Kidney epithelial cell (primary cell): ENCODE measurements at regions not wholly inside any gene's neighbourhood (a gene's known extent, or its start where the extent isn't known, plus 50 kb on each side); places are given as distances from the start of the nearest gene placed in this dataset.
"Not testable (repeated sequence)": the region's sequence is repeated elsewhere in the genome, so short reads cannot be mapped to it uniquely, and the experiment has no call there.

Source experiments
- DNase-seq: peaks from one replicate; pipeline ENCODE4 v3.0.0-alpha.2; 2010; ENCODE audit warnings: low read depth
- H3K27me3 ChIP-seq: 2 replicates; pipeline ENCODE4 v1.6.0; 2011; ENCODE audit warnings: low read length; ENCODE audit not compliant: control insufficient read depth, insufficient read depth
- H3K36me3 ChIP-seq: 2 replicates; pipeline ENCODE4 v1.5.1; 2011; ENCODE audit warnings: low read length; ENCODE audit not compliant: control insufficient read depth, insufficient read depth
- H3K4me3 ChIP-seq: 2 replicates; pipeline ENCODE4 v1.5.1; 2011; ENCODE audit warnings: low read depth, mild to moderate bottlenecking, control low read depth, low read length

GRCh38 chr17:20668868-20669267, 89.3 kb downstream of the CDRT15L2 start:
- H3K4me3 ChIP-seq, H3K36me3 ChIP-seq, DNase-seq, H3K27me3 ChIP-seq: not testable (repeated sequence)

GRCh38 chr17:20670506-20670905, 91.0 kb downstream of the CDRT15L2 start:
- not testable (repeated sequence) for DNase-seq, H3K27me3 ChIP-seq, H3K4me3 ChIP-seq, H3K36me3 ChIP-seq

DNA sequence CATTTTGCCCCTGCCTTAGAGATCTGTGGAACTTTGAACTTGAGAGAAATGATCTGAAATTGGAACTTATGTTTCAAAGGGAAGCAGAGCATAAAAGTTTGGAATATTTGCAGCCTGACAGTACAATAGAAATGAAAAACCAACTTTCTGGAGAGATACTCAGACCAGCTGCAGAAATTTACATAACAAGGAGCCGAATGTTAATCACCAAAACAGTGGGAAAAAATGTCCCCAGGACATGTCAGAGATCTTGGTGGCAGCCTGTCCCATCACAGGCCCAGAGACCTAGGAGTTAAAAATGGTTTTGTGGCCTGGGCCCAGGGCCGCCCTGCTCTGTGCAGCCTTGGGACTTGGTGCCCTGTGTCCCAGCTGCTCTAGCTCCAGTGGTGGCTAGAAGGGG, 94.8 kb downstream of the CDRT15L2 start:
- DNase-seq, H3K4me3 ChIP-seq, H3K27me3 ChIP-seq, H3K36me3 ChIP-seq: not testable (repeated sequence)

DNA sequence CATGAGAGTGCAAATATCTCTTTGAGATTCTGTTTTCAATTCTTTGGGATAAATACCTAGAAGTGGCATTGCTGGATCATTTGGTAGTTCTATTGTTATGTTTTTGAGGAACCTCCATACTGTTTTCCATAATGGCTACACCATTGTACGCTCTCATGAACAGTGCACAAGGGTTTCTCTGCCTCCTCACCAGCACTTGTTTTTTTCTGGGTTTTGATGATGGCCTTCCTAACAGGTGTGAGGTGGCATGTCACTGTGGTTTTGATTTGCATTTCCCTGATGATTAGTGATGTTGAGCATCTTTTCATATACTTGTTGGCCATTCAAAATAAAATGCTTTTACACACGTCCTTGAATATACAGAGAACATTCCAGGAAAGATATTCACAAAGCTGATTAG, 96.2 kb downstream of the CDRT15L2 start:
- not testable (repeated sequence) for H3K27me3 ChIP-seq, DNase-seq, H3K36me3 ChIP-seq, H3K4me3 ChIP-seq

DNA sequence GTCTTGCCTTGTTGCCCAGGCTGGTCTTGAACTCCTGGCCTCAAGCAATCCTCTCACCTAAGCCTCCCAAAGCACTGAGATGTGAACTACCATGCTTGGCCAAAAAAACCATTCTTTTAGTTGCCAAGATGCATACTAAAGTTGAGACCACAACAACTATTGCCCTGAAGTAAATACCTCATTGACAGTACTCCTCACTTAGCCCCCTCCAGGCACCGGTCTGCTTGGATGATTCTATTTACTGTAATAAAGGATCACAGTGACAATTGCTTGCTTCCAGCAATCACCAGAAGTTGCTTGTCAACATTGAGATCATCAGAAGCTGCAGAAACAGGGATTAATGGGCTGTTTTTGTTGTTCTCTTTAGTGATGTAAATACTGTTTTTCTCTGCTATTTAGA, 97.1 kb downstream of the CDRT15L2 start:
- not testable (repeated sequence) for DNase-seq, H3K4me3 ChIP-seq, H3K36me3 ChIP-seq, H3K27me3 ChIP-seq

- not testable (repeated sequence) for H3K4me3 ChIP-seq, DNase-seq, H3K27me3 ChIP-seq
These were observed 97.9 kb downstream of the CDRT15L2 start for GRCh38 chr17:20677469-20677868.

GRCh38 chr17:20678424-20678823, 98.9 kb downstream of the CDRT15L2 start:
- H3K4me3 ChIP-seq, H3K27me3 ChIP-seq, DNase-seq, H3K36me3 ChIP-seq: not testable (repeated sequence)

More at GRCh38 chr17:20677469-20677868, 97.9 kb downstream of the CDRT15L2 start:
- H3K36me3 ChIP-seq: not testable (repeated sequence)

DNA sequence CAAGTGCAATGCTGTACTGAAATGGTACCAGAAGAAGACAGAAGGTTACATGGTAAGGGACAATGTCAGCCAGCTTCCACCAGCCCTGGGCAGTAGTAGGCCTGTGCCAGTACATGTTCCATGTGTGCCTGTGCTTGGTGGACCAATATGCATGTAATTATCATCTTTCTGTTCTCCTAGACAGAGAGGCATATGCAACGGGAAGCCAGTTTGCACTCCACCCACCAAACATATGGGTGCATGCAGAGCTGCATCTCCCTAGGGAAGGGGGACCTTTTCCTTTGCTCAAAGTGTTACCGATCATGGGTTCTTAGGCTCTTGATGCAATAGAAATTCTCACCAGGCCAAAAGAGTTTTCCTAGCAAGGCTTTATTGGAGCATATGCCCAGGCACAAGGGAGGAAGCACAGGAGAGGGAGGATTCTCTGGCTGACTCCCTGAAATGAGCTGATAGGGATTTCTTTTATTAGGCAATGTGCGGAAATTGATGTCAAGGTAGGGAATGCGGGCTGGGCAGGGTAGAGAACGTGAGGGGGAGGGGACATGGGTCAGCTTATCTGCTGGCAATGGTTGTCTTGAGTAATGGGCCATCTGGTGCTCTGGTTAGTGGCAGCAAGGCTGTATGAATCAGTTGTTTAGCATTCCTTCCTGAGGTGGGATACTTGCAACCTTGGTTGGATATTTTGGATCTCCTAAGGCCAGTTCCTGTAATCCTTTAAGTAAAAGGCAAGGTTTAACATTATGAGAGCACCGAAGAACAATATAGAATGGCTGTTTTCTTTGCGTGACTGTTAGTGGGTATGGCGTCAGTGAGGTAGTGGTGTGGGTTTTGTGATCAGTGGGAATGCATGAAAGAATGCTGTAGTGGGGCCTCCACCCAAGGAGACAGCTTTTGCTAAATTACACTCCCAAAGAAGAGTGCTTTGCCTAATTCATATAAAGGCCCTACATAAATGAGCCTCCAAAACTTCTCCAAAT, 102.5 kb downstream of the CDRT15L2 start:
- not testable (repeated sequence) for H3K4me3 ChIP-seq, H3K36me3 ChIP-seq, H3K27me3 ChIP-seq, DNase-seq

GRCh38 chr17:20683651-20684229, 104.2 kb downstream of the CDRT15L2 start:
- DNase-seq: not testable (repeated sequence)

GRCh38 chr17:20684975-20685374, 105.5 kb downstream of the CDRT15L2 start:
- not testable (repeated sequence) for H3K36me3 ChIP-seq, DNase-seq, H3K4me3 ChIP-seq, H3K27me3 ChIP-seq

More at GRCh38 chr17:20683651-20684229, 104.2 kb downstream of the CDRT15L2 start:
- H3K4me3 ChIP-seq, H3K27me3 ChIP-seq, H3K36me3 ChIP-seq: not testable (repeated sequence)

- not testable (repeated sequence) for H3K36me3 ChIP-seq, DNase-seq
These were observed 108.1 kb downstream of the CDRT15L2 start for GRCh38 chr17:20687584-20687983.

DNA sequence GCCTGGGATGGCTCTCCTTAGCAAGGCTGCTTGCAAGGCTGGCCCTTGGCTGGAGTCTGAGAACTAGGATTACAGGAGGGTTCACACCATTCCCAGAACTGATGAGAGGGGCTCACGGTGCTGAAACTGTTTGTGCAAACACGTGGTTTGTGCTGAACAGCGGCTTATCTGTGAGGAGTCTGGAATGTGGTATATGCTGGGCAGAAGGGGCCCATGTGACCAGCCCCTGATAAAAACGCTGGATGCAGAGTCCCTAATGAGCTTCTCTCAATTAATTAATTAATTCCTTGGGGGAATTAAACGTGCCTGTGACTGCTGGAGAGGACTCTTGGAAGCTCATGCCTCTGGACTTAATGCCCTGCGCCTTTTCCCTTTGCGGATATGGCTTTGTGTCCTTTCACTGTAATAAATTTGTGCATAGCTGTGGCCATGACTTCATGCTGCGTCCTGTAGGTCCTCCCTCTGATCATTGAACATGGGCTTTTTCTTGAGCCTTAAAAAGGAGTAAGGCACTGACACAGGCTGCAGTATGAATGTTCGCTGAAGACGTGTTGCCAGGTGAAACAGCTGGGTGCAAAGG, 109.7 kb downstream of the CDRT15L2 start:
- not testable (repeated sequence) for DNase-seq, H3K36me3 ChIP-seq, H3K27me3 ChIP-seq, H3K4me3 ChIP-seq

More at GRCh38 chr17:20687584-20687983, 108.1 kb downstream of the CDRT15L2 start:
- not testable (repeated sequence) for H3K4me3 ChIP-seq, H3K27me3 ChIP-seq

DNA sequence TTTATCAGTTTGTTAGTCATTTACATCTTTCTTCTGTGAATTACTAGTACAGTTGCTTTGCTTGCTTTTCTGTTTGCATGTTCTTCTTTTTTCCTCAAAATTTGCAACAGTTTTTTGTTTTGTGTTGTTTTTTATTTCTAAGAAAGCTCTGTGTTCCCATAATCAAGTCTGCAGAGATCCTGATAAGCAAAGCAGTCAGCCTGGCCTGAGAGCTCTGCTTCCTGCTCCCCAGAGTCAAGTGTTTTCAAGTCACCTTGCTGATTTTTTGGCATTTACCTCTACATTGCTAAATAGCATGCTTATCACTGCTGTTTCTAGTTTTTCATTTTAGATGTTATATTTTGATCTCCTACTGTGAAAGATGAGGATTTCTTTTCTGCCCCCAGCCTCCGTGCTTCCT, 113.2 kb downstream of the CDRT15L2 start:
- not testable (repeated sequence) for H3K27me3 ChIP-seq, H3K36me3 ChIP-seq, H3K4me3 ChIP-seq, DNase-seq

GRCh38 chr17:20695871-20696270, 116.3 kb downstream of the CDRT15L2 start:
- not testable (repeated sequence) for H3K27me3 ChIP-seq, DNase-seq, H3K4me3 ChIP-seq, H3K36me3 ChIP-seq
